WTC11 (cell line): ENCODE measurements at regions not wholly inside any gene's neighbourhood (a gene's known extent, or its start where the extent isn't known, plus 50 kb on each side); places are given as distances from the start of the nearest gene placed in this dataset.

Experiments
- ATAC-seq: fragments of 200-7000 bp; cut with Tn5 transposase; 2 replicates; pipeline ENCODE4 v1.10.0; 2021; ENCODE audit warnings: mild to moderate bottlenecking, moderate library complexity
- CTCF ChIA-PET: fragments of 300-600 bp; sonication (Branson Sonifier 250); formaldehyde crosslinking; loops from one replicate; lab custom pipeline; 2021; ENCODE audit warnings: antibody characterized with exemption; lab: Charles Lee
- POLR2A ChIA-PET: fragments of 350-600 bp; sonication (Branson Sonifier 250); formaldehyde crosslinking; loops from one replicate; lab custom pipeline; 2021; ENCODE audit warnings: antibody characterized with exemption; lab: Charles Lee
- DNase-seq: peaks from one replicate; pipeline ENCODE4 v3.0.0; 2021; ENCODE audit warnings: low spot score
- H3K27ac Mint-ChIP-seq: 2 replicates; pipeline ENCODE4 v1.8.0; 2021; ENCODE audit warnings: mixed read lengths
- H3K27me3 Mint-ChIP-seq: 2 replicates; pipeline ENCODE4 v1.8.0; 2021; ENCODE audit warnings: low read depth, mild to moderate bottlenecking, moderate library complexity, mixed read lengths
- H3K36me3 Mint-ChIP-seq: 2 replicates; pipeline ENCODE4 v1.8.0; 2021; ENCODE audit warnings: mixed read lengths
- H3K4me1 Mint-ChIP-seq: 2 replicates; pipeline ENCODE4 v1.8.0; 2022; ENCODE audit warnings: mixed read lengths
- H3K4me3 Mint-ChIP-seq: 2 replicates; pipeline ENCODE4 v1.8.0; 2021; ENCODE audit warnings: mild to moderate bottlenecking, moderate library complexity, mixed read lengths
- H3K9me3 Mint-ChIP-seq: 2 replicates; pipeline ENCODE4 v1.8.0; 2021; ENCODE audit warnings: mixed read lengths
- AR ChIP-seq: fragments of 250-450 bp; sonication (Bioruptor Pico); IDR thresholded peaks from 2 replicates; pipeline ENCODE4 v1.9.0; 2021; ENCODE audit warnings: mild to moderate bottlenecking
- ATF6 ChIP-seq: sonication (generic); formaldehyde crosslinking; IDR thresholded peaks from 2 replicates; pipeline ENCODE4 v1.8.1; 2023; ENCODE audit warnings: mild to moderate bottlenecking, missing genetic modification reagents
- GRHL2 ChIP-seq: fragments of 250-450 bp; sonication (Bioruptor Pico); IDR thresholded peaks from 2 replicates; pipeline ENCODE4 v1.8.0; 2022; ENCODE audit warnings: mild to moderate bottlenecking, moderate library complexity; ENCODE audit not compliant: insufficient replicate concordance, severe bottlenecking
- HMGA2 ChIP-seq: fragments of 250-450 bp; sonication (Bioruptor Pico); IDR thresholded peaks from 2 replicates; pipeline ENCODE4 v1.4.0; 2021; ENCODE audit warnings: mild to moderate bottlenecking, moderate library complexity
- NFE2L1 ChIP-seq: sonication (generic); formaldehyde crosslinking; IDR thresholded peaks from 2 replicates; pipeline ENCODE4 v1.8.1; 2023; ENCODE audit warnings: missing genetic modification reagents
- OVOL2 ChIP-seq: fragments of 250-450 bp; sonication (Bioruptor Pico); IDR thresholded peaks from 2 replicates; pipeline ENCODE4 v1.9.0; 2021; ENCODE audit warnings: mild to moderate bottlenecking, borderline replicate concordance
- PRDM15 ChIP-seq: sonication (generic); formaldehyde crosslinking; IDR thresholded peaks from 2 replicates; pipeline ENCODE4 v1.8.0; 2022; ENCODE audit warnings: missing genetic modification reagents
- ZBTB21 ChIP-seq: sonication (generic); formaldehyde crosslinking; IDR thresholded peaks from 2 replicates; pipeline ENCODE4 v1.8.1; 2023; ENCODE audit warnings: mild to moderate bottlenecking, missing genetic modification reagents, borderline replicate concordance
- ZNF138 ChIP-seq: sonication (generic); formaldehyde crosslinking; conservative IDR thresholded peaks from 2 replicates; pipeline ENCODE4 v1.8.1; 2022; ENCODE audit warnings: mild to moderate bottlenecking, moderate library complexity, missing genetic modification reagents
- ZNF263 ChIP-seq: sonication (generic); formaldehyde crosslinking; IDR thresholded peaks from 2 replicates; pipeline ENCODE4 v1.8.1; 2022; ENCODE audit warnings: low read depth, mild to moderate bottlenecking, moderate library complexity, missing genetic modification reagents
- ZNF512 ChIP-seq: sonication (generic); formaldehyde crosslinking; IDR thresholded peaks from 2 replicates; pipeline ENCODE4 v1.8.1; 2022; ENCODE audit warnings: missing genetic modification reagents, borderline replicate concordance
- ZSCAN18 ChIP-seq: fragments of 250-450 bp; sonication (Bioruptor Pico); IDR thresholded peaks from 2 replicates; pipeline ENCODE4 v2.1.2; 2022; ENCODE audit warnings: mild to moderate bottlenecking, moderate library complexity

- no peak overlapping the region for H3K27ac Mint-ChIP-seq
- peaks cover 15% of the 10 kb centered on the region for H3K4me1 Mint-ChIP-seq
- CTCF ChIA-PET = no interaction called here
Observed at GRCh38 chr2:53096351-53096750, 671.3 kb upstream of the CHAC2 start.

More at GRCh38 chr2:53096351-53096750, 671.3 kb upstream of the CHAC2 start:
- no peak for ATAC-seq
- no peaks in the 10 kb centered on the region for H3K36me3 Mint-ChIP-seq
- no peak for TF ChIP-seq NFE2L1 (CRISPR knock-in tag)
- TF ChIP-seq HMGA2 = no peak
- no peak for TF ChIP-seq ATF6 (CRISPR knock-in tag)
- no peak for TF ChIP-seq ZNF512
- no peak for TF ChIP-seq ZNF263 (CRISPR knock-in tag)
- TF ChIP-seq ZNF138 (CRISPR knock-in tag) = no peak
- no peak for TF ChIP-seq PRDM15
- no peak for TF ChIP-seq AR (CRISPR knock-in tag)
- no peak for TF ChIP-seq ZBTB21 (CRISPR knock-in tag)
- TF ChIP-seq OVOL2 (CRISPR knock-in tag) = no peak
- TF ChIP-seq ZSCAN18 (CRISPR knock-in tag) = no peak
- no peak for TF ChIP-seq GRHL2 (CRISPR knock-in tag)
- TF ChIP-seq, all 79 proteins: peak for 0
- no peak overlapping the region for H3K4me3 Mint-ChIP-seq
- peaks cover 3% of the 10 kb centered on the region; the same call in 1 of the 2 replicates for H3K9me3 Mint-ChIP-seq
- no peak for DNase-seq
- H3K27me3 Mint-ChIP-seq = no peaks in the 10 kb centered on the region
- POLR2A ChIA-PET = no interaction called here
